ENCODE measurements at regions not wholly inside any gene's neighbourhood (a gene's known extent, or its start where the extent isn't known, plus 50 kb on each side); places are given as distances from the start of the nearest gene placed in this dataset.
A peak's percentile ranks its signal among the peaks of the same experiment; 100 is the strongest.

DNA sequence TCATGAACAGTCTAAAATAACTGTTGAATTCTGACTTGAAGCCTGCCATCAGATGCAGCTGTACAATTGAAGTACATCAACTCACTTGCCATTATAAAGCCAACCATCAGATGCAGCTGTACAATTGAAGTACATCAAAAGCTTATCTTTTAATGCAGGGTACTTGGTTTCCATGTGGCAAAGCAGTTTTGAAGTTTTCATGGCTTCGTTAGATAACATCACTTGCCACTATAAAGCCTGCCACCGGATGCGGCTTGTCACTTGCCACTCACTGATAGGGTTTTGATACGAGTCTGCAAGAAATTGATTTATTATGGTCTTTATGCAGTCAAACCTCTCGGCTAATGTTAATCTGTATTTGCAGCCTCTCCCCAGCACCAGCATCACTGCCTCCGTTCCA lies 1605.8 kb downstream of the SUCLG1 start:
- no peak for DNase-seq

DNA sequence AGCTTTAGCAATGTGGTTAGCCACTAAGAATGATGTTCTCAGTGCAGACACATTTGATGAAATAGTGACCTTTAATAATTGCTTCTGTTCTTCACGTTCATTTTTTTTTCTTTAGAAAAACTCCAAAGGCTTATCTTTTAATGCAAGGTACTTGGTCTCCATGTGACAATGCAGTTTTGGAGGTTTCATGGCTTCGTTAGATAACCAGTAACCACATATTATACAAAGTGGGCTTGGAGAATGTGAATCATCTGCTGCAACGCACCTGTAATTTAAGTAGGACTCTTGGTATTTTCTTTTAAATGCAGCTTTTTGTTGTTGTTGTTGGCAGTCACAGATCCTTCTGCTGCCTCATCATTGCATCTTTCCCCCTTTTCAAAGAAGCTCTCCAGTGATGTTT lies 1606.3 kb downstream of the SUCLG1 start:
- no peak for DNase-seq

DNA sequence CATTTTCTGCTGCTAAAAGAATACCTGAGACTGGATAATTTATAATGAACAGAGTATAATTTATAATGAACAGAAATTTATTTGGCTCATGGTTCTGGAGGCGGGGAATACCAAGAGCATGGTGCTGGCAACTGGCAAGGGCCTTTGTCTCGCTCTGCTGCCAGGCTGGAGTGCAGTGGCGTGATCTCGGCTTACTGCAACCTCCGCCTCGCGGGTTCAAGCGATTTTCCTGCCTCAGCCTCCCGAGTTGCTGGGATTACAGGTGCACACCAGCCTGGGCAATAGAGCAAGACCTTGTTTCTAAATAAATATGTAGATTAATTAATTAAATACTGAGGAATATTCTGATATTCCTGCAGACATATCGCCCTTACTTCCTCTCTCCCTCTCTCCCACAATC lies 1610.8 kb downstream of the SUCLG1 start:
- no peak for DNase-seq

DNA sequence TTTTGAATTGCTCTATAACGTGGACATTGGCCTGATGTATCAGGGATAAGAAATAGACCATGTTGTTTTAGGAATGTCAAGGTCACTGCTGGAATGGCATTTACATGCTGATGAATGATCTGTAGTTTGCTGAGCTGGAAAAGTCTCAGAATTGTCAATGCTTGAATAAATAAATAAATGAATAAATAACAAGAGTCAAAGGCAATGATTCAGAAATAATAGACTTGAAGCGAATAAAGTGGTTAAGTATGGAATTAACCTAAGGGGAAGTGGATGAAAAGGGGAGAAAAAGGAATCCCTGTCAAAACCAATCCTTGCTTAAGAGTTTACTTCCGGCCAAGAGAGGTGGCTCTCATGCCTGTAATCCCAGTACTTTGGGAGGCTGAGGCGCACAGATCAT lies 1620.0 kb downstream of the SUCLG1 start:
- DNase-seq = no peak

DNA sequence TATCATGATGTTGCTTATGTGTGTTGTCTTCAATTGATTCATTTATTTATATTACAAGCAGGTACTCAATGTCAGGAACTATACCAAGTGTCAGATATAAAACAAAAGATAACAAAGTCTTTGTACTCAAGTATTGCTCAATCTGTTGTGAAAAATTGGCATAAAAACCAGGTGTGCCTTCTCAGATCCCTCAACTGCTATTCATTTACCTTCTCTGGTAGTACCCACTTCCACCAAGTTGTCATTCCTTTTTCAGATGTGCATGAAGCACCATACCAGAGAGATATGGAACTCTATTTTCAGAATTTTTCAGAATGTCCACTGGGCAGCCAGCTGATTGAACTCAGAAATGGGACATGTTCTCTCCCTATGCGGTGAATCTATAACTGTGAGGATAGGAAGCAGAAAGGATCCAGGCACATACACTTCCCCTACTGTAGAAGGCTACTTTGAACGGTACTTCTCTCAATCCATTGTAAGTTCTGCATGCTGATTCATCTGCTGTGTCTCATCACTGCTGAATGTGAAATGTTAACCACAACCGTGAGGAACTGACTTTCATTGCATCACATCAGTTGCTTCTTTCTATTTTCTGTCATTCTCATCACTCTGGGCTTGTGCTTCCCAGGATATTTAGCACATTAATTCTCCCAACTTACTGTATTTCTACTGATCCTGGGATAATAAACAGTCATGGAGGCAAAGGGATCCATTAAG lies 1621.3 kb downstream of the SUCLG1 start:
- peak; percentile 34 to 75 (median 39) for DNase-seq

DNA sequence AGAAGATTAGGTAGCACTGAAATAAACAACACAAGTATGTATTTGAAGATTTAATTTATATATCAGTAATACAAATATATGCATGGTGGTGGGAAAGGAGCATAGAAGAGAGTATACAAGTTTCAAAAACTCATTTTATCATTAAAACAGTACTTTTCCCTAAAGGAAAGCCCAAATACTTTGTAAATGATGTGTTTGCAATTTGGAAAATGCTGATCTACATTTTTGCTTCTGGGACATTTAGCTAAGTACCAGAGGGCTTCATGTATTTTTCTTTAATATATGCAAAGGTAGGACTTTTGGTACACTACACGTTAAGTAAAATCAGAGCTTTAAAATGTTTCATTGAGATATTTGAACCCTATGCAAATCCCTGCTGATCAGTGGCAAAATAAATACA lies 1624.2 kb downstream of the SUCLG1 start:
- DNase-seq = no peak

DNA sequence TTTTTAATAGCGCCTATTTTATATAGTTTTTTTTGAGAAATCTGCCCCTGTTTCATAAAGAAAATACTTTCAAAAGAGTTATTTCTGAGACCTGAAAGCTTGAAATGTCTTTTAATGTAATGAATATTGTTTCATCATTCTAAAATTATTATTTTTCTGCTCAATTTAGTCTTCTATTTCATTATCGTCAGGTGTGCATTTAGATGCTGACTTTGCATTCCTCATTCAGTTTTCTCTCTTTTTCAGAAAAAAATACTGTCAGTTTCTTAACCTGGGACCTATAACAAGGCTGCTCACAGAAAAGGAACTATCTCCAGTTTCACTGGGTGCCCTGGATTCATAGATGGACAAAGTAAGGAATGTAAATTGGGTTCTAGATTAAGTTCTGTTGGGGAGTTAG lies 1631.7 kb downstream of the SUCLG1 start:
- no peak for DNase-seq

DNA sequence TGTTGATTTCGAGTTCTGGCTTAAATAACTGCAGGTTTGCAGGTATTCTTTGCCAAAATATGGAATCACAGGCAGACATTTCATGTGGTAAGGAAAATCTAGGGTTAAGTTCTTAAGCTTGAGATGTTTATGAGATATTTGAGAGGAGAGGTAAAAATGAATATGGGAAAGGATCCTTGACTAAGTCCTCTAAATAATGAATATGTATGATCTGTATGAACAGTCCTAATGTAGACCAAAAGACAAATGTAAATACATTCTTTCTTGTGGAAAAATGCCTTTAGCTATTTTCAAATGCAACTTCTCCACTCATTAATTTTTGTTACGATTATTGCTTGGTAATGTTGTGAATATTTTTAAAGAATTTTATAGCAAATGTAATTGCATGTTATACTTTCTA lies 1632.6 kb downstream of the SUCLG1 start:
- no peak for DNase-seq

DNA sequence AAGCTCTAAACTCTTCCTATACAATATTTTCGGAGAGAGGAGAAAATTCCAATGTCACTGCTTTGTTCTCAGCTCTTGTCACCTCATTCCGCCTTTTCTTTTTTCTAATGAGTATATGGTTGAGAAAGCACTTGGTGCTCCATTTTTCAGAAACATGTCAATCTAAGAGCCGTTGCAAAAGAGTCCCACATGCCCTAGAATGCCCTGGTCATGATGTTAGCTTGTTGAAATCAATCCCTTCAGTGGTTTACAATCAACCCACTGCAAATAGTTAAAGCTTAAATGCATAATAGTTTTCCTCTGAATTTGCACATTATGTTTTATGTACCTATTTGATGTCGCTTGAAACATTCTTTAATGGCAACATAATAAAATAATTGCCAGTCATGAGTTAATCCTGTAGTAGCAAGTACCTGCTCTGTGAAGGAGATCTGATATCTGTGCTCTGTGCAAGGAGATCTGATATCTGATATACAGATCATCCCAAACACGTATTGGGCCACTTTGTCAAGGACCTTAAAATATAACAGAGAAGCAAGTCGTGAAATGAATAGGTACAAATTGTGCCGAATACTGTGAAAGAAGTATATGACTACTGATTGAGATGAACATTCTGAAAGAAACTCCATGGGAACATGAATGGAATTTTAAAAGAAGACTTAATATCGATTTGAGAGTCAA lies 1633.5 kb downstream of the SUCLG1 start:
- DNase-seq = no peak

DNA sequence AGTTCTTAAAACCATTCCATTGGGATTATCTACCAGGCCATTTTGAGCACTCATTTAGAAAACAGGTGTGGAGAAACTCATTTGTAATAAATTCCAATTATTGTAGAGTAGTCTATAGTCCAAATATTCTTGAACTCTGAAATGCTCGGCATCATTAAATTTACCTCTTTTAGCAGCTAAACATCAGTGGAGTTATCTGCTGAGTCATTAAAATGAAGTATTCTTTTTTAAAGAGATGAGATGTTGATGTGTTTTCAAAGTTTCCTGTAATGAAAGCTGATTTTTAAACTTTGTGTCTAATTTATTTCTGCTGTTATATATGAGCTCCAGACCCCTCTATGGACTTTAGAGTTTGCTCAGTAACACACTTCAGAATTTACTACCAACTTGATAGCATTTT lies 1635.2 kb downstream of the SUCLG1 start:
- no peak for DNase-seq

DNA sequence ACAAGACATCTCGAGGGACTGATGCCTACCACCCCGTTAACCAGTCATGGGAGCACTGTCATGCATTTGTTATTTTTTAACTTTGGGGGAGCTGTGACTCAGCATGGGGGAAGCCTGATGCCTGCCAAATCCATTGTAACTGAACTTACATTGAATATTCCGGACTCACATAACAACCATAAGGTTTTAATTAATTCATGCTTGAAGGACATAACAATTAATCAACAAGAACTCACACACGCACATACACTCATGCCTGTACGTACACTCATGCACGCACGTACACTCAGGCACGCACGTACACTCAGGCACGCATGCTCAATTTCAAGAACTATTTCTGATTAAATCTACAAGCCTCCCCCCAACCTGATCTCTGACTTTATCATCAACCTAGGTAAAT lies 1639.1 kb downstream of the SUCLG1 start:
- DNase-seq = no peak

DNA sequence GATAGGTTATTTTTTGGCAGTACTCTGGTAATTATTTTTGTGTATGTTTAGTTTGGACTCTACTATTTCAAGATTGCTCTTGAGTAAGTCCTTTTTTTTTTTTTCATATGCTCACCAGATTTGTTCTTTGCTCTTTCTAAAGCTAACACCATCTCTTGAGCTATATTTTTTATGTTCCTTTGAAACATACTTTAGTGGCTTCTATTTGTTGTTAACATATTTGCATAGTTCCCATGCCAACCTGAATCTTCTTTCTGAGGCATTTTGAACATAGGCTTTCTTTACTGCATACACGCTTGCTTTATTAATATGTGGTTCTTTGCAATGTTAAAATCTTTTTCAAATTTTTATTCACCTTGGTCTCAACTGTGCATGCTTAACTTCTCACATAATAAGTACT lies 1644.9 kb downstream of the SUCLG1 start:
- no peak for DNase-seq

DNA sequence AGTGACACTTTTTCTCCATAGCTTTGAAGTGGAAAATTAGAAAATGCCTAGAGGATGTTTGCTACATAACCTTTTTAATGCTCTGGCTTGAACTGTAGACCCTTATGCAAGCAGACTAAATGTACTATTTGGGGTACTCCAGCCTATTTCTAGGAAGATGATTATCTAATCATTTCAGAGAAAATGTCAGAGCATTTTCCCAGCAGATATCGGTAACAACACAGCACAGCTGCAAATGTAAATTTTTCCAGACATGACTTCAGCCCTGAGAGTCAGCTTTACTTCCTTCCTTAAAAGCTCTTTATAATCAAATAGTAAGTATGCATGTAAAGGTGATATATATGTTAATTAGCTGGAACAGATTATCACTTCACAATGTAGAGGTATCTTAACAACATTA lies 1647.1 kb downstream of the SUCLG1 start:
- no peak for DNase-seq

DNA sequence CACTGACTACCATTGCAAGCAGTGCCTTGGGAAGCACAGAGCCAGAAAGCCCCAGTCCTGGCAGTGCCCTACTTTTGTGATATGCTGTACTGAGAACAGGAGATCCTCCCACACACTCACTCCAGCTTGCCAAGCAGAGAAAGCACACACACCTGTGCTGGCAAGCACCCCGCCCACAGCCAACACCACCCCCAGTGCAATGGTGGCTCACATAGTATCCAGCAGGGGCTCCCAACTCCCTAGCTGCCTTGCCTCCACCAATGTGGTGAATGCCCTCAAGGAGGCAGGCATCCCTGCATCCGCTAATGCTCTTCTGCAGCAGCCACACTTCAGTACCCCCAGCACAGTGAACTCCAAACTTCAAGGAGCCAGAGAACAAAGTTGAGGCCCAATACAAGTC lies 1655.8 kb downstream of the SUCLG1 start:
- DNase-seq = no peak

DNA sequence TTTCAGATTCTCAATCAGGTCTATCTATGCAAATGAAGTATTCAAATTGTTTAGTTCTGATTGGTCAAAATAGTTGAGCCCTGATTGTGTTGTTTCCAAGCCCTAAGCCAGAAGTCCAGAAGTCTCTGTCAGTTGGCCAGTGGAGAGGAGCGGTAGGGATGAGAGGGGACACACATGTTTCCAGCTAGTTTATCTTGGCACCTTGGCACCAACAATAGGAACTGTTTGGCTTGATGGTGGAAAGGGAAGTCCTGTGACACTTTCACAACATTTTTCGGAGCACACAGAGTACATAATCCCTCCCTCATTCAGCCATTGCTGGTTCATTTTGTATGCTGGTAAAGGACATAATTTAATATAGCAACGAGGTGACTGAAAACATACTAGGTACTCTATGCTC lies 1661.6 kb downstream of the SUCLG1 start:
- DNase-seq = no peak

DNA sequence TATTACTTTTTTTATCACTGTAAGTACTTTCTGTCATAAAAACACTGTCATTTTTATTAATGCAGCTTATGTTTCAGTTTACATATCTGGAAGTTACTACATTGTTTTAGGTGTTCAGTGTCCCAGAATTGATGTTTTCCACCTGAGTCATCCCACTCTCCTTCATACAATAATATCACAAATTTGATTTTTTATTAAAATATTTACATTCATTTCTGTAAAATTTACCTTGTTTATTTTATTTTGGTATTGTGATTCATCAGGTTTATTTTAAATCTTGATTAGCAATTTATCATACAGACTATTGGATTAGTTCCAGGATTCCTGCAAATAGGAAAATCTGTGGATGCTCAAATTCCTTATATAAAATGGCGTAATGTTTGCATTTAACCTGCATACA lies 1662.9 kb downstream of the SUCLG1 start:
- no peak for DNase-seq

DNA sequence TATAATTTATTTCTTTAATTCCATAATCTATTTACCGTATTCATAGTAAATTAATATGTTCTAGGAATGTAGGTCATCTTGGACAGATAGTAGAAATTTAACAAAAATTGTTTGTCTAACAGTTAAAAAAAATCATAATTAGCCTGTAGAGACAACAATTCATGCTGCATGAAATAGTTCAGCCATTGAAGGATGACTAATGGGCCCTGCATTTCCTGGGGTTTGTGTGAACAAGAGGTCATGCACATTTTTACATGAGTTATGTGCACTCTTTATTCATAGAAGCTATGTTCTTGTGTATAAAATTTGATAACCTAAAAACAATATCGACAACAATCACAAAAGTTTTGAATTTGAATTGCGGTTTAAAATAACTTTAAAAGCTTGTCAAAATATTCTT lies 1663.6 kb downstream of the SUCLG1 start:
- no peak for DNase-seq

DNA sequence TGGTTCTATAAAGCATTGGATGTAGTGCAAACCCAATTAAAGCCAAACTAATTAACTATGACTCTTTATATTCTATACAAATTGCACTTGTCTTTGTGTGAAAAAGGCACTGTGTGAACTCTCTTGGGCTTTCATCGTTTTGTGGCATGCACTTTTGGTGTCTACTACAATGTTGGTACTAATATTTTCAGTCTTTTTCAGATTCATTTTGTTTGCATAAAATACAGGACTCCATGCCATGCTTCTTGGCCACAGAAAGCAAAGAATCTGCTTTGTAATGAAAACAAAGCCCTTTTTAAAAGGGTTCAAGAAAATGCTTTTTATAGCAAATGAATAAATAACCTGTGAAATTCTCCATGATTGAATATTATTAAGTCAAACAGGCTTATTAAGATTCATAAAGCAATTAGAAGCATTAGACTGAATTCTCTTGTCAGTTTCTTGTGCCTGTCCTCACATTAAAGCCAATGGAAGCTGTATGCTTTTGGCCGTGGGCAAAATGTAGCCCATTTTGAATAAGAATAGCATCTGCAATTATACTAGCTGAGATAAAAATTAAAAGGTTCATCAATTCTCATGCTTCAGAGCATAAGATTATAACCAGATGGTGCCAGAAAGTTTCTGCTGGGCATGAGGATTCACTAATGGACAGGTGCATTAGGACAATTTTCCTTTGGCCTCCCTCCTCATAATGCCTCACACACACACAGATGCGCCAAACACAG lies 1665.2 kb downstream of the SUCLG1 start:
- no peak for DNase-seq

DNA sequence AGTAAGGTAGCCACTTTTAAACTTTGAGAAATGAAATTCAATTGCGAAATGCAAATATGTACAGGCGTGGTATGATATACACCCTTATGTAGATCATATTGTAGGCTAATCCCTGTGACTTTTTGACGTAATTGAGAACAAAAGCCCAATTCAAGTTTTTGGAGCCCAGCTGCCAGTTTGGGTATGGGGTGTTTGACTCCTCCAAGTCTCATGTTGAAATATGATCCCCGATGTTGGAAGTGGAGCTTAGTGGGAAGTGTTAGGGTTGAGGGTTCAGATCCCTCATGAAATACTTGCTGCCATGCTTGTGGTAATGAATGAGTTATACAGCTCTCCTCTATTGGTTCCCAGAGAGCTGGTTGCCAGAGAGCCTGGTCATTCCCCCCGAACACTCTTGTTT lies 1666.8 kb downstream of the SUCLG1 start:
- no peak for DNase-seq

DNA sequence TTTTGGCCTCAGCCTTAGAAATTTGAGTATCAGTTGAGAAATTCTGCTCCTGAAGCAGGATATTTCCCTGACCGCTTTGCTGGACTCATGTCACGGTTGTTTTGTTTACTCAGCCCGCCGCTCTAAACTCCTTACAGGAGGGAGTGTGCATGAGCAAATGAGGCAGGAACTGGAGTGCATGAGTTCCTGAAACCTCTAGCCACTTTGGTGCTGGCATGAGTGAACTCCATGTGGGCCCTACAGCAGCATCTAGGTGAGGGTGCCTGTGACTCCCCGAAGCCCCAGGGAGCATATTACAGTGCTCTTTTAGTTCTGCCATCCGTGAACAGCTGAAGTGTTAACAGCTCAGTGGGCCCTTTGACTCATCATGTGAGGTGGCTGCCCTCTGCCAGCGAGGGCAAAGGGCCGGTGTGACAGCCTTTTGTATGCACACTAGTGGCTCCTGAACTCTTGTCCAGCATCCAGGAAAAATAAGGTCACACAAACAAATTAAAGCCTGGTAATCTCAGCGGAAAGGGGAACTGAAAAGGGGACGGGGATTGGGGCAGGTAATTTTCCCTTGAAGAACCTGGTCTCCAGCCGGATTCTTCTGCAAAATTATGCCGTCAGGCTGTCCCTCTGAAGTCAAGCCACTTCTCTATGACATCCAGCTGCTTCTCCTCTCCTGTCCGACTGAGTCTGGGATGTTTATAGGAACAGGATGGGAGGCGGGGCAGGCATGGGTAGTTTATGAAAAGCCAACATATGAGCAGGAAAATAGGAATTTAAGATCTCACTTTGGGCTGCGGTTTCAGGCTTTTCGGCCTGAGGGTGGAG lies 1668.7 kb downstream of the SUCLG1 start:
- DNase-seq = no peak

DNA sequence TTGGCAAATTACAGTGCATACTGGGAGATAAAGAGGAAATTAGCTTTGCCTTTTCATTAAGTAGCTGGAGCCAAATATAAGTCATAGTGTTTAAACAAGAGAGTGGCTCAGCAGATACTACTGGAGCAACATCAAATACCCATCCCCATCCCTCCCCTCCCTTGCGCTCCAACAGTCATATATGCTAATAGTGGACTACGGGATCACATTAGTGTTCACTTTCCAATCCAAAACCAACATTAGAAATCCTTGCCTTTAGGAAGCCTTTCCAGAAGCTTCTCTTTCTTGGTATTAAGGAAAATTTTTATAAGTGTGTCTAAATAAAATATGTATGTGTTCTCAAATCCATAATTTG lies 1669.3 kb downstream of the SUCLG1 start:
- DNase-seq = no peak

DNA sequence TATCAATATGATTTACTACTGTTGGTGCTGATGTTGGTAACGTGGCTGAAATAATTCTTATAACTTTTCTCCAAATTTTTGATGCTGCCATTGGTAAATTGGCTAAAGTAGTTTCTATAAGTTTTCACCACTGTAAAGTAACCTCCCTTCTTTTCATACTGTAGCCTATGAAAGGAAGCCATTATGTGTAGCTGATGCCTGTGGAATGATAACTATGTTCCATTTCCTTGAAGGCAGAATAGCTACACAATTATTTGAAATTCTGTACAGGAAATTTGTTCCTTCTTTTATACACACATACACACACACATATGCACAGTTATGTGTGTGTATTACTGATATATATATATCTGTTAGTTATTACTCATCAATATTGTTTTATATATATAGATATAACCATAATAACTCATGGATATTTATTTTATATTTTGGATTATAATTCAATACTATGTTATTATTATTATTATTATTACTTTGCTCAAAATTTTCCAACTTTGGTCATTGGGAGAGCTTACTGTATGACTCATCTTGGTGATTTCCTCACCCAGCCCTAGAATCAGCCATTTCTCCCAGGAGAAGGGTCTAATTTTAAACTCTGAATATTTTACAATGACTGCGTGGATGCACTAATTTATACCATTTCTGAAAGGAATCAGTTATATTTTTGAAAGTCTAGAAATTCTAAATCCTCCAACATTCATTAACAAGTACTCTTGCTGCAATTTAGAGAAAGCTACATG lies 1677.7 kb downstream of the SUCLG1 start:
- DNase-seq = no peak

DNA sequence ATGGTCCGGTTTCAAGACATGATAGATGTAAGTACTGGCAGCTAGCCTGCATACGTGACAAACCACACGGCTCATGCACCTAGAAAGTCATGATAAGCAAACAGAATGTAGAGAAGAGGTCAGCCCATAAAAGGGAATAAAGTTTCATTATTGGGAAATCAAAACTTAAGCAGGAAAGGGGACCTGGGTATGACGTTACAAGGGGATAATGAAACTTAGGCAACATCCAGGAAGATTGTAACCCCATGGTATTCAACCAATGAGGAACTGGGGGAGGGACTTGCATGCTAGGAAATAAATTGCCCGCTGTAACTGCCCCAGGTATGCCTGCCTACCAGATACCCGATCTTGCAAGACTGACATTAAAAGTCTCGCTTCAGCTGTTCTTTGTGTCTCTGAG lies 1679.0 kb downstream of the SUCLG1 start:
- no peak for DNase-seq
